ENCODE measurements at regions not wholly inside any gene's neighbourhood (a gene's known extent, or its start where the extent isn't known, plus 50 kb on each side); places are given as distances from the start of the nearest gene placed in this dataset.
"Not testable (repeated sequence)": the region's sequence is repeated elsewhere in the genome, so short reads cannot be mapped to it uniquely, and the experiment has no call there.

DNA sequence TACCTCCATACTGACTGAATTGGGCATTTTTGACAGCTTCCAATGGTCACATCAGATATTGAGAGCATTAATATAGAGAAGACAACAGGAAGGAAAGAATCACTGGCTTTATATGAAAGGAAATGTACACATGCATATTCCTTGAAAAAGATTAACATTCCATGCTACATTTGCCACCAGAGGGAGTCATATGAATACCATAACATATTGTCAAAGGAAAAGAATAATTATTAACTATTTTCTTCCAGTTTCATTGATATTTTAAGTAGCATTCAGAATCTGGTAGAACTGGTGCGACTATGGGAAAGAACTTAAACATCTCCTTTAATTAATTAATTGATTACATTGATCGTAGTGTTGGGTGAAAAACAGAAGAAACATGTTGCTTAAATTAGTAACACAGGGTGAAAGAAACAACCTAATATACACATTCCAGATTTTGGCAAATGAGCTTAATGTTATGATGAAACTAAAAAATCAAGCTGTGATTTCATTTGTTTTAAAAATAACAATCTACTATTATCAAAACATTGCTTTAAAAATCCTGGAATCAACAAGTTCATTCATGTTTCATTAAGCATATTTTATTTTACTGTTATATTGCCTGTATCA lies 71.5 kb downstream of the GPR85 start:
- H4K20me1 ChIP-seq (ENCODE audit: insufficient read depth, low read length): no peaks in the 10 kb centered on the region
- H3K9me3 ChIP-seq (ENCODE audit: low read length): no peaks in the 10 kb centered on the region
- no peaks in the 10 kb centered on the region for H3F3A ChIP-seq (ENCODE audit: insufficient read depth, low read length)
- H3K4me1 ChIP-seq (ENCODE audit: insufficient read depth, low read length, severe bottlenecking): no peaks in the 10 kb centered on the region
- TF ChIP-seq EZH2 (IDR thresholded peaks at IDR 0.05; ENCODE audit: borderline replicate concordance, low read length): no peak
- TF ChIP-seq, protein P1, sequence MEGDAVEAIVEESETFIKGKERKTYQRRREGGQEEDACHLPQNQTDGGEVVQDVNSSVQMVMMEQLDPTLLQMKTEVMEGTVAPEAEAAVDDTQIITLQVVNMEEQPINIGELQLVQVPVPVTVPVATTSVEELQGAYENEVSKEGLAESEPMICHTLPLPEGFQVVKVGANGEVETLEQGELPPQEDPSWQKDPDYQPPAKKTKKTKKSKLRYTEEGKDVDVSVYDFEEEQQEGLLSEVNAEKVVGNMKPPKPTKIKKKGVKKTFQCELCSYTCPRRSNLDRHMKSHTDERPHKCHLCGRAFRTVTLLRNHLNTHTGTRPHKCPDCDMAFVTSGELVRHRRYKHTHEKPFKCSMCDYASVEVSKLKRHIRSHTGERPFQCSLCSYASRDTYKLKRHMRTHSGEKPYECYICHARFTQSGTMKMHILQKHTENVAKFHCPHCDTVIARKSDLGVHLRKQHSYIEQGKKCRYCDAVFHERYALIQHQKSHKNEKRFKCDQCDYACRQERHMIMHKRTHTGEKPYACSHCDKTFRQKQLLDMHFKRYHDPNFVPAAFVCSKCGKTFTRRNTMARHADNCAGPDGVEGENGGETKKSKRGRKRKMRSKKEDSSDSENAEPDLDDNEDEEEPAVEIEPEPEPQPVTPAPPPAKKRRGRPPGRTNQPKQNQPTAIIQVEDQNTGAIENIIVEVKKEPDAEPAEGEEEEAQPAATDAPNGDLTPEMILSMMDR (IDR thresholded peaks at IDR 0.05; ENCODE audit: low read length): peak; percentile 54; the same call in 1 of the 2 replicates
- no peak overlapping the region for H3K27ac ChIP-seq (ENCODE audit: low read depth, low read length, poor library complexity, severe bottlenecking)
- H2AFZ ChIP-seq (ENCODE audit: low read length): no peak overlapping the region
- no peaks in the 10 kb centered on the region for H3K79me2 ChIP-seq (ENCODE audit: insufficient read depth, low read length)
- H3K9me2 ChIP-seq (ENCODE audit: low read depth, low read length): no peaks in the 10 kb centered on the region; the same call in 1 of the 2 replicates
- no peak overlapping the region for H3K4me3 ChIP-seq (ENCODE audit: low read depth, low read length, poor library complexity, severe bottlenecking)
- H3K36me3 ChIP-seq (ENCODE audit: insufficient read depth, low read length): no peaks in the 10 kb centered on the region
- no peak overlapping the region for H3K9ac ChIP-seq (ENCODE audit: low read length)
- H3K4me2 ChIP-seq (ENCODE audit: low read length): no peak overlapping the region
- no peaks in the 10 kb centered on the region for H3K27me3 ChIP-seq (ENCODE audit: insufficient read depth, low read length)

DNA sequence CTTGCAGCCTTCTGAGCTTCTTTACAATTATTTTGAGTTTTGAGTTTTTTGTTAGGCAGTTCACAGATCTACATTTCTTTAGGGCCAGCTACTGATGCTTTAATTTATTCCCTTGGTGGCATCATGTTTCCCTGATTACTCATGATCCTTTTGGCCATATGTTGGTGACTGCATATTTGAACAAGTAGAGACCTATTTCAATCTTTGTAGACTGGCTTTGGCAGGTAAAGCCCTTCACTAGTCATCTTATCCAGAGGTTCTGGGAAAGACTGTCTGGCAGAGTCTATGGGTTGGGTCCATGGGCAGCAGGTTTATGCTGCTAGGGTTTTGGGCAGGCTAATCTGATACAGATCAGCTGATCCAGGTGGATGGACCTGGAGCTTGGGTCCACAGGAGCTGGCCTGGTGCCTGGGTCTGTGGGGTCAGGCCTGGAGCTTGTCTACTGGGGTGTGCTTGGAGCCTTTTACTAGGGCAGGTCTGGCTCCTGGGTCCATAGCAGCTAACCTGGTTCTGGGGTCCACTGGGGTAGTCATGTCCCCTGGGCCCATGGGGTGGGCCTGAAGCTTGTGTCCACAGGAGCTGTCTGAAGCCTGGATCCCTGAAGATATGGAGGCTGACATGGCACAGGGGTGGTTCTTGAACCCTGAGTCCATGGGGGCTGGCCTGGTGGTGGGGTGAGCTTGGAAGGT lies 72.7 kb downstream of the GPR85 start:
- Histone ChIP-seq H3K27me3 (ENCODE audit: insufficient read depth, low read length) (no peaks in the 10 kb centered on the region), H3F3A (ENCODE audit: insufficient read depth, low read length) (no peaks in the 10 kb centered on the region), H3K4me1 (ENCODE audit: insufficient read depth, low read length, severe bottlenecking) (no peaks in the 10 kb centered on the region), H3K79me2 (ENCODE audit: insufficient read depth, low read length) (no peaks in the 10 kb centered on the region), H3K27ac (ENCODE audit: low read depth, low read length, poor library complexity, severe bottlenecking) (no peak overlapping the region), H3K4me2 (ENCODE audit: low read length) (no peak overlapping the region), H3K9me2 (ENCODE audit: low read depth, low read length) (no peaks in the 10 kb centered on the region; the same call in 1 of the 2 replicates), H2AFZ (ENCODE audit: low read length) (no peak overlapping the region), H3K9me3 (ENCODE audit: low read length) (no peaks in the 10 kb centered on the region), H3K9ac (ENCODE audit: low read length) (no peak overlapping the region), H3K4me3 (ENCODE audit: low read depth, low read length, poor library complexity, severe bottlenecking) (no peak overlapping the region), H4K20me1 (ENCODE audit: insufficient read depth, low read length) (no peaks in the 10 kb centered on the region), H3K36me3 (ENCODE audit: insufficient read depth, low read length) (no peaks in the 10 kb centered on the region)
- TF ChIP-seq, protein P1 (IDR thresholded peaks at IDR 0.05; ENCODE audit: low read length): no peak
- no peak for TF ChIP-seq EZH2 (IDR thresholded peaks at IDR 0.05; ENCODE audit: borderline replicate concordance, low read length)

DNA sequence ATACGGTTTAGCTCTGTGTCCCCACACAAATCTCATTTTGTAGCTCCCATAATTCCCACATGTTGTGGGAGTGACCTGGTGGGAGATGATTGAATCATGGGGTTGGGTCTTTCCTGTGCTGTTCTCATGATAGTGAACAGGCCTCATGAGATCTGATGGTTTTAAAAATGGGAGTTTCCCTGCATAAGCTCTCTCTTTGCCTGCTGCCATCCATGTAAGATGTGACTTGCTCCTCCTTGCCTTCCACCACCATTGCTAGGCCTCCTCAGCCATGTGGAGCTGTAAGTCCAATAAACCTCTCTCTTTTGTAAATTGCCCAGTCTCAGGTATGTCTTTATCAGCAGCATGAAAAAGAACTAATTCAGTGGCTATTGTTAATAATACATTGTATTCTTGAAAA lies 73.8 kb downstream of the GPR85 start:
- not testable (repeated sequence) for H3K27ac ChIP-seq (ENCODE audit: low read depth, low read length, poor library complexity, severe bottlenecking); H3K9me2 ChIP-seq (ENCODE audit: low read depth, low read length); H3F3A ChIP-seq (ENCODE audit: insufficient read depth, low read length); H3K4me2 ChIP-seq (ENCODE audit: low read length); H3K4me1 ChIP-seq (ENCODE audit: insufficient read depth, low read length, severe bottlenecking); H4K20me1 ChIP-seq (ENCODE audit: insufficient read depth, low read length); H3K9me3 ChIP-seq (ENCODE audit: low read length); H2AFZ ChIP-seq (ENCODE audit: low read length); H3K27me3 ChIP-seq (ENCODE audit: insufficient read depth, low read length); H3K9ac ChIP-seq (ENCODE audit: low read length); H3K36me3 ChIP-seq (ENCODE audit: insufficient read depth, low read length); H3K79me2 ChIP-seq (ENCODE audit: insufficient read depth, low read length); H3K4me3 ChIP-seq (ENCODE audit: low read depth, low read length, poor library complexity, severe bottlenecking)

DNA sequence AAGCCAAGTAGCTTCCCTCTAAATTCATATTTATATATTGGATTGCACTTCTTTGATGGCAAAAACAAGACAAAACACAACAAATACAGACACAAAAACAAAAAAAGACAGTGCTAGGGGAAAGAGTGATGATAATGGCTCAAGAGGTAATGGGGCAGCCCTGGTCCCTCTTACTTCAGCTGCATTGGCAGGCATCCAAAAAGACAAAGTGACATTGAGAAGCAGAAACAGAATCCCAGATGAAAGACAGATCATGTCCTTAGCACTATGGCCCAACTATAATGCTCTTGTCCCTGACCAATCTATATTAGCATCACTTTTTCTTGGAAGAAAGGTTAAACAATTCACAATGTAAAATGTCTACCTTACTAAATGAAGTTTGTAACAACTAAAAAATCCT lies 76.2 kb downstream of the GPR85 start:
- Histone ChIP-seq H3K4me2 (ENCODE audit: low read length) (no peak overlapping the region), H3K9me2 (ENCODE audit: low read depth, low read length) (no peaks in the 10 kb centered on the region; the same call in 1 of the 2 replicates), H4K20me1 (ENCODE audit: insufficient read depth, low read length) (no peaks in the 10 kb centered on the region), H3K4me1 (ENCODE audit: insufficient read depth, low read length, severe bottlenecking) (no peaks in the 10 kb centered on the region), H3K4me3 (ENCODE audit: low read depth, low read length, poor library complexity, severe bottlenecking) (no peak overlapping the region), H3K9me3 (ENCODE audit: low read length) (no peaks in the 10 kb centered on the region), H3K27ac (ENCODE audit: low read depth, low read length, poor library complexity, severe bottlenecking) (no peak overlapping the region), H3K36me3 (ENCODE audit: insufficient read depth, low read length) (no peaks in the 10 kb centered on the region), H3K9ac (ENCODE audit: low read length) (no peak overlapping the region), H3K79me2 (ENCODE audit: insufficient read depth, low read length) (no peaks in the 10 kb centered on the region), H3F3A (ENCODE audit: insufficient read depth, low read length) (no peaks in the 10 kb centered on the region), H3K27me3 (ENCODE audit: insufficient read depth, low read length) (no peaks in the 10 kb centered on the region), H2AFZ (ENCODE audit: low read length) (no peak overlapping the region)
- TF ChIP-seq, protein P1 (IDR thresholded peaks at IDR 0.05; ENCODE audit: low read length): no peak

Data from OCI-LY1 (cell line).